Stimulated activated CD8-positive, alpha-beta memory T cell treated with anti-CD3 and anti-CD28 coated beads, Interleukin-4, amount 100 ng/mL, for 4 hours (primary cell): ENCODE measurements at regions not wholly inside any gene's neighbourhood (a gene's known extent, or its start where the extent isn't known, plus 50 kb on each side); places are given as distances from the start of the nearest gene placed in this dataset.

Experiments
- DNase-seq, 2 donors: peaks; one replicate each; pipeline ENCODE4 v3.0.0-alpha.2; 2020; ENCODE audit warnings: low read depth in 2 of 2, low spot score in 1 of 2

DNA sequence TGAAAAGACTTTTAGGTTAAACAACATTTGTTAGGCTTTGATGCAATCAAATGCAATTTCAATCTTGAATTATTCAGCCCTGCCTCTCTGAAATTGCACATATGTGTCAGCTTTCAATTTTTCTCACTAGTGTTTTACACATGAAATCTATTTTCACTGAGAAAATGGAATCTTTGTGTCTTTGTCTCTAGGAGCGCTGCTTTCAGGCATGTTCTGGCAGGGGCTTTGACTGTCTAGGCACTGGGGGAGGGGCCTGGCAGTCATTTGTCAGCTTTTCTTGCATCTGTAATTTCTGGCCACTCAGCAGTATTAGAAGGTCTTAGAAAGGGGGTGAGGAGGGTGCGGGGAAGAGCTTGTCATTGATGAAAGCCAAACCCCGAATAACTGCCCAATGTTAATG lies 264.4 kb downstream of the PTPRC start:
- DNase-seq, result no peak

DNA sequence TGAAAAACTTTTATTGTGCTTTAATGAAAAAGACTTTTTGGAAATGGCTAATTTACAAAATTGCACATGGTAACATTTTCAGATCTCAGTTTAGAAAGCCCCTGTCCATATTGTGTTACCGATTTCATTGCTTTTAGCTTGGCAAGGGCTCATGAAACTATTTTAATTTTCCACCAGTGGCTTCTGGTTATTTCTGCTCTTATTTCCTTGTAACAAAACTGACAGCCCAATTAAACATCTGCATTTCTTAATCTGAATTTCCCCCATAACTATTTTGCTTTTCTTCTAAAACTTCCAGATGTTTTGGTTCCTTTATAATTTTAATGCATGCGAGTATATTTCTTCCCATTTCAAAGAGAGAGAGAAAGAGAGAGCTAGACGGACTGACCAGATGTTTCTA lies 264.8 kb downstream of the PTPRC start:
- no peak for DNase-seq

DNA sequence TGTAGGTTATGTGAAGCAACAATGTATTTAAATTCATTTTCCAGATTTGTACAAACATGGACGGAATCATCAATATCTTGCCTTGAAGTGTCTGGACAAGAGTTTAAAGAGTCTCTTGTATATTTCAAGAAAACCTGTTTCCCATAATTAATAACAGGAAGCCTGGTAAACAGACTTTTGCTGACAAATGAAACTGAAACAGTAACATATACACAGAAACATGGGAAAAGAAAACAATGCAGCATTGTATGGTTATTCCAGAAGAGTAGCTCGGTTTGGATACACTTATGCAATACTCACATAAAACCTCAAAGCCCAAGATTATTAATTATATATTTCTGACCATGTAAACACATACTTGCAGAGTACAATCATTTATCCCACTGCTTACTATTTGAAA lies 265.5 kb downstream of the PTPRC start:
- no peak for DNase-seq

DNA sequence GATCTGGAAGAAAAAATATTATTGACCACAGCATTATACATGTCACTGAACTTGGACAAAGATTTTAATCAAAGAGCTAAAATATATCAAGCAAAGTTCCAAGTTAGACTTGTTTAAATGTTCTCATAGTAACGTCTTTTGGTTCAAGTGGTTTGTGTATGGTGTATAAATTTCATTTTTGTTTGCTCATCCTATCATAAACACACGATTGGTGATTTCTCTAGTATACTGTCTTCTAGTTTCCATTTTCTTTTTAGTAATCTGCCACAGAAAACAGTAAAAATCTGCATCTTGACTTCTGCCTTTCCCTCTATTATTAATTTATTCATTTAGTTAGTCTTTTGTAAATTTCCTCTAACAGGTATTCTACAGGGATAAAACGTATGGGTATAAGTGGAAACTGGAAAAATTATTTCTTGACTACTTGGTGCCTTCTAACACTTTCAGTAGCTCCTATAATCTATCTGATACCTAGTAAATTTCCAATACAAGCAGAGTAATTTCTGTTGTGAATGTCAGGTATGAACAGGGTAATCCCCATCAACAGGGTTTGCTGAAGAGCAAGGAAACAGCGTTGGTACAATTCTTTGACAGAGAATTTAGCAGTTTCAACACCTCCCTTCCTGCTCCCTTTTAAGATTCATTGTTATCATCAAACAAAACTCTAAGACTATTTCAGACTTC lies 268.0 kb downstream of the PTPRC start:
- DNase-seq, result no peak

DNA sequence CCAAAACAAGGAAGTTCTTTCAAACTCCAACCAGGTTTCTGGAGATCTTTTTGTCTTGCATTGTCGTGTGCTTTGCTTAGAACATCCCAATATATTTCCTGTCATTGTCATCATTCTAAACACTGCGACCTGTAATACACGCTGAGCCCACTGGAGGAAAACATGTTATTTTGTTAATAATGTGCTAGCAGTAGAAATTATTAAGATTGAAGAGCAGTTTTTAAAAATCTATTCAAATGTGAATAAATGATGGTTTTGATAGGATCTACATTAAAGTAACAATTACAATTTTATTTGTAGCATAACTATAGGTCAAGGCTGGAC lies 268.5 kb downstream of the PTPRC start:
- no peak for DNase-seq

DNA sequence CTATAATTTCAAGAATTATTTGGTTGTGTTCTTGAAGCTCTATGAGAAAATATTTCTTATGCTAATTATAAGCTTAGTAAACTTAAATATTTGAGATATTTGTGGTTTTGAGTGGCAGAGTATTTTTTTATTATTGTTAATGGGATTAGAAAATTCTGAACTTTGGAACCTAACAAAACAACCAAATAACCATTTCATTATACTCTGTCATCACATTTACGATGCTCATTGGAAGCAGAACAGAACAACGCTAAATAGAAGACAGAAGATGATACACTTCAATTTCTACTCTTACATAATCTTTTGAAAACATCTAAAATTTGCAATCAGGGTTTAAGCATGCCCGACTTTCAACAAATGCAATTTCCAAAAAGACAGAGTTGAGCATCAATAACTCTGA lies 270.2 kb downstream of the PTPRC start:
- no peak for DNase-seq

DNA sequence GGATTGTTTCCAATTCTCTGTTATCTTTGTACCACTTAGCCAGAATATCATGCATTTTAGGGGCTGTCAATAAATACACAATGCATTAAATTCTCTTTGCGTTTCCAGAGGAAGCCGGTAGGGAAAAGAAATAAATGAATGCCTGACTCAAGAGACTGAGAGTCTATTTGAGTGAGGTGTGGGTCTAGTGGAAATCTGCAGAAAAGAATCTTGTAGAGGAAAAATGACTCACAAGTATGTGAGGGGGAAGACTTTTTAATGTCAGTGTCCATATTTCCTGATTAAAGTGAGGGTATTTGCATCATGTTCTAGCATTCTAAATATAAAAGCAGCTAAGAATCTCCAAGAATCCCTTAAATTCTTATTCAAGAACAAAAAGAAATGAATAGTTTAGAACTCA lies 271.1 kb downstream of the PTPRC start:
- no peak for DNase-seq

DNA sequence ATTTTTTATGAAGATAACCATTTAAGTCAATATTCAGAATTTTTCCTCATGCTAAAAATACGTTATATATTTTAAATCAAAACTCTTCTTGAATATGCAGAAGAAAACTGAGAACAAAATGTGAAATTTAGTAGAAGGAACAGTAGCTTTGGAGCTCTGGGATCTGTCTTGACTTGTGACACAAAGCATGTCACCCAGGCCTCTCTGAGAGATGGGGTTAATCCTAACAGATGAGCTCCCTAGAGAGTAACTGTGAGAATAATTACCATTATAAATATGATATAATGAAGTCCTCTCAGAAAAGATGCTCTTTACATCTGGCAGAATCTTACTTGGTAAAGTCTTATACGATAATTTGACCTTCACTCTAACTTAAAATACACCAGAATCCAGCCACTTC lies 272.0 kb downstream of the PTPRC start:
- DNase-seq, result no peak

DNA sequence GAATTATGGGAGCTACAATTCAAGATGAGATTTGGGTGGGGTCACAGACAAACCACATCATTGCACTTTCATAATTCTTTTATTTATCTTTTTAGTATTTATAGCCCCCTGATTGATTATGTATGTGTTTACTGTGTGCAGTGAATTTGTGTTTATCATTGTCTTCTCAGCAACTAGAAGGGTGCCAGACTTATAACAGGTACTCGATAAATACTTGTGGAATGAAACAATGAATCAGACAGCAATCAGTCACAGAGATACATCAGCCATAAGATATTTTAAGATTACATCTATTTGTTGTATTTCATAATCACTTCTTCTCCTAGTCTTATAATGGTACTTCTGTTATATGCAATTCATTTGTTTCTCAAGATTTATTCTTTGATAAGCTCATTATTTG lies 273.2 kb downstream of the PTPRC start:
- no peak for DNase-seq

DNA sequence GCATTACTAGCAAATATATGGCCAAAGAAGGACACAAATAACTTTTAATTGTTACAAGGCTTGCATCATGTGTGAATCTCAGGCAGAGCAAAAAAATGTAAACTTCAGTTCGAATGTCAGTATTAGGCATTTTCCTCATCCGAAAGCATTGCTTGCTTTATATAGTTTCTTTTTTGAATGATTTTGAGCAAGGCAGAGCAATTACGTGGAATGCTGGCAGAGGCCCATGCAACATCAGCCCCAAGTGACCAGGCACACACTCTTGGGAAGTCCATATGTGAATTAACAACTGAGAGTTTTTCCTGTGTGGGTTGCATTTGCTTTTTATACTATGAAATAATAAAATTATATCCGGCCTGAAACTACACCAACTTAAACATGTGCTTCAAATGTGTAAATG lies 274.8 kb downstream of the PTPRC start:
- no peak for DNase-seq

DNA sequence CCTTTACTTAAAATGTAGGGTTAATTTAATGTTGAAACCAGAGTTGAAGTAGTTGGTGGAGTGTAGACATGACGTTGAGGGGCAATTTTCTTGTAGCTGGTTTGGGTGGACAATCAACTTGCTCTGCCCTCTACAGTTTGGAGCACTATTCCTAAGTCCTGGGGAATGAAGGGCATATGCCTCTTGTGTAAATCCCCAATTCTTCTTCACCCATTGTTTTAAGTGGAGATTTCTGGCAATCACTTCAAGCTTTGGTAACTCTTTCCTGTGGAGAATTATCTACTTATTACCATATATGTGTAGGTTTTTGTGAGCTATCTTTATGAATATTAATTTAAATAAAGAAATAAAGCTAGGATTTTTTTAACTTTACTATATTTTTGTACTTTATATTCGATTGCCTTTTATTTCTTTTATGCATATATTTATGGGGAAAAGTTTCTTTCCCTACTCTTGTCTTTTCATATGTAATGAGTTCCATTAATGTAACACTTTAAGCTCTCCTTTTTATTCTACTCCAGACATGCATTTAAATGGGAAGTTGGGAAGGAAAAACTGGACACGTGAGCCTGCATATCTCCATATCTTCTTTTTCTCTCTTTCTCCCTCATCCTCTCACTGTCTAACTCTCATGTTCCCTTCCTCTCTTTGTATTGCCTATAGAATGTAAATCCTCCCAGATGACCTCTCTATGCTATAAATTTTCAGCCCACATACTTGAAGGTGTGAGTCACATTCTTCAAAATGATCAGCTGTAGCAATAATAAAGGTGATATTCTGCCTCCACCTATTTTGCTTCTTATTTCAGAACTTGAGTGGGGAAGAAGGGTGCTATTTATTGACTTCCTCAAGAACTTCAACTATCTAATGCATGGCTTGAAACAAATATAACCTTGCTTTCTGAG lies 276.7 kb downstream of the PTPRC start:
- DNase-seq, result no peak

DNA sequence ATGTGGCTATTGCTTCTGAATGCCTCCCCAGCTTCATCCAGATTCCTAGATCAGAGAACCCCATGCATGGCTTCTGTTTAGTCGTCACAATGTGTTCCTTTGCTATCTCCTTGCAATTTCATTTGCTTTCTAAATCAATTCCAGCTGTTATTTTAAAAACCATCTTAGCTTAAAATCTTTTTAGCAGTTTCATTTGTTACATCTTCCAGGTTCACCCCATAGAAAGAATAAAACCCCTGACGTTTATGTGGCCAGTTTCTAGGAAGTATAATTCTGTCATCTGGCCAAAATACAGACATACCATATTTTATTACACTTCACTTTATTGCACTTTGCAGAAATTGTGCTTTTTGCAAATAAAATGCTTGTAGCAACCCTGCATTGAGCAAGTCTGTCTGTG lies 278.4 kb downstream of the PTPRC start:
- DNase-seq, result no peak

DNA sequence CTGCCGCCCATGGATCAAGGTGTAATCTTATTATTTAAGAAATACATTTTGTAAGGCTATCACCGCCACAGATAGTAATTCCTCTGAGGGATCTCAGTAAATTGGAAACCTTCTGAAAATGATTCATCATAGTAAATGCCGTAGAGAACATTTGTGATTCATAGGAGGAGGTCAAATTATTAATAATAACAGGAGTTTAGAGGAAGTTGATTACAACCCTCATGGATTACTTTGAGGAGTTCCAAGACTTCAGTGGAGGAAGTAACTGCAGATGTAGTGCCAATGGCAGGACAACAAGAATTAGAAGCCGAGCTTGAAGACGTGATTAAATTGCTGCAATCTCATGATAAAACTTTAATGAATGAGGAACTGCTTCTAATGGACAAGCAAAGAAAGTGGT lies 280.1 kb downstream of the PTPRC start:
- no peak for DNase-seq

DNA sequence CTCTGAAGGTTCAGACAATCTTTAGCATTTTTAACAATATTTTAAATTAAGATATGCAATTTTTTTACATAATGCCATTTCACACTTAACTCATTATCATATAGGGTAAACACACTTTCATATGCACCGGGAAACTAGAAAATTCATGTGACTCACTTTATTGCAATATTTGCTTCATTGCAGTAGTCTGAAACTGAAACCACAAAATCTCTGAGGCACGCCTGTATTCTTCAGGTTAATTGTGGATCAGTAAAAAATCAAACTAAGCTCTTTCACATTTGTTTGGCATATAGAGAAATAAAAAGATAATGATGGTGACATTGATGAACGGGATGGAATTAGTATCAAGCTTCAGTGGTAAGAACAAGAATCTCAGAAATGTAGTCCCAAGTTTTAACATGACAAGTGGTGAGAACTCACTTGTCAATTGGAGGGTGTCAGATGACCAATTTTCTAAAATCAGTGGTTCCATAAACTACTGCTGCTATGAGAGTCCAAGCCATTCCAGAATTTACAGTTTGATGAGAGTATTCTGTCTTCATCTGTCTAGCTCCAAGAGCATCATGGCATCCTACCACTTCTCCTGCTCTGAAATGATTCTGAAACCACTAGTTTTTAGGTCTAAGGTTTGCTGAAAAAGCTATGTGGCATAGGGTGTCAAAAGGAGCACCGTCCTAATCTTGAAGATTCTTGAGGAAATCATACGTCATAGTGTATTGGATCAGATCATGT lies 281.0 kb downstream of the PTPRC start:
- no peak for DNase-seq

DNA sequence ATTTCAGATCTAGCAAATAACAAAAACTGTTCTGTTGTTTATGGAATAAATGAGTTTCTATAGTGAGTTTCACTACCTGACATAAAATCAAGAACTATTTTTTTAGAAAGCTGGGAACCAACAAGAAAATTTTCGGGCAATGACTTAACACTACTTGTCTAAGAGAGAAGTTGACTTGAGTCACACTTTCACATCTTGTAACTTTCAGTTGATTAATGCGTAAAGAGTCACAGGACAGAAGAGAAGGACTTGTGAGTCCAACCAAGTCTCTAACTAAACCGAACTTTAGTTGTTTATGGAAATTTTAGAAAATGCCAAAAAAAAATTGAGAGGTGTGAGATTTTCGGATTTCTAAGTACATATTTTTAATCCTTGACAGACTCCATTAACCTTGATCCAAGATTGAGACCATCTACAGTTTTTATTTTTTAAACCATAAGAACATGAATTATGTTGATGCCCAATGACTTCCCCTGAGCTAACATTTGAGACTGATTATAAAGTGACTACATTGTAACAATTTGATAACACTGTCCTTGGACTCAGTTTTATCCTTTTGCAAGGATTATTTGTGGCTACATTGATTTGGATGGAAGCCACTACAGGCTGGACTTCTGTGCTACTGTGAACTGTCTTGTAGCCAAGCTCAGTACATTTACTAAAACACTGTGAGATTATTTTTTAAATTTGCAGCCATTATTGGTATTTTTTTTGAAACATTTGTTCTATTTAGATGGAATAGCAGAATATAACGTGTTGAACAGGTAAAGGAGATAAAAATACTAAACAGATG lies 284.0 kb downstream of the PTPRC start:
- no peak for DNase-seq

DNA sequence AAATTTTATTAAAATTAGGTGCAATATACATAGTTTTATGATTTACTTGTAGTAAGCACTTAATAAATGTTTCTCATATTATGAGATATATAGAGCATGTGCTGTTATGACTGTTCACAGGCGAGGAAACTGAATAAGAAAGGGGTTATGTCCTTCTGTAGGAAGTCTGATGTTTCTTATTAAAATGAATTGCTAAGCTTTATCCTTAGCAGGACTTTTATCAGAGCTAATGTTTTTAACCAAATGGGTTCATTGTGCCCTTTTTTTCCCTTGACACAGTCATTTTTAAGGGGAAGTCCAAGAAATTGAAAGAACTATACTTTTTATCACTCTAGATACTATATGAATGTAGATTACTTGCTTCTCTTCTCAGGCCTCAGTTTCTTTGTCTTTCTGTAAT lies 285.2 kb downstream of the PTPRC start:
- DNase-seq, result no peak

DNA sequence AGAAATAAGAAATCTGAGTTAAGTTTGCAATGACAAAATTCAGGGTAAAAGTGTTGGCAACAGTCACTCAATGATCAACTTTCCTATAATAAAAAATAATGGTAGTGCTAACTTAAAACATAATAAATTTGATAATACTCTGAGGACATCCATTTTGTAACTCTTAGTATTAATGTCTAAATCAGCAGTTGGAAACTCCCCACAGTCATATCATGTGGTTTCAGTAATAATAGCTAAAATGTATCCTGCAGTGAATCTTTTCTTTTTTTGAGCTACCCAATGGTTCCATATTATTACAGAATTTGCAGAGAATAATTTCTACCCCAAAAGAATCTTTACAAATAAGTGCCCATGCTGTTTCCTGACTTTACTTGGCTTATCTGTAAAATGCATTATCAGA lies 286.7 kb downstream of the PTPRC start:
- no peak for DNase-seq

DNA sequence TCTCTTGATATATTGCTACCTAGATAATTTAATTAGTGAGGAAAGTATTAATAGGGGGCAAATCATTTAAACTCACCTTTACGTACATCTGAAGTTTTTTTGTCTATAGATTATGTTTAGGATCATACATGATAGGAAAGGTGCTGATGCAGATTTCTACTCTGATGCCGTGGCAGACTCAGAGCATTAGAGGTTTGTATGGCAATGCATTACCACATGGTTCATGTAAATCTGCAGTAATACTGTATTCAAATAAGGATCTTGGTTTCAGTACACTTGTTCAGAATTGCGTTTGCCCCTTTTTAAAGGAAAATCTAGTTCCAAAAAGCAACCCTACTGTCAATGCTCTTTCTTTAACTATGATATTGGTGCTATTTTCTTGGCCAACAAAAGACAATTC lies 288.3 kb downstream of the PTPRC start:
- no peak for DNase-seq

DNA sequence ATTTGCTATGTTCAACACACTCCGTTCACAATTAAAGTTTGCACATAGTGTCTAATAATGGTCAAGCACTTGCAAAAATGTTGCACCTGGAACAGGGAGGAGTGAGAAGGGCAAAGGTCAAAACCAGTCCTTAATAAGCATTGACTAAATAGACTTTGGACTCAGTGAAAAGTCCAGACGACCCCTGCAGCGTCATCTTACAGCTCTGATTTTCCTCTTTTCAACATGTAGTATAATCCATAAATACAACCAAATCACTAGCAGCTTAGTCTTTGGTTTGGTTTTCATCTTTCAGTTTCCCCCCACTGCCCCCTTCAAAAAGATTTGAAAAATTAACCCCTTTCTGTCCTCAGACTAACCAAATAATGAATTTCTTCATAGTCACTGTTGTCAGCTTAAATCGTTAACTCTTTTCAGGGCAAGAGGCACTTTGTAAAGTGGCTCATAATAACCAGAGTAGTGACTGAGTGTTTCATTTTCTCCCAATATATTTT lies 290.3 kb downstream of the PTPRC start:
- no peak for DNase-seq

DNA sequence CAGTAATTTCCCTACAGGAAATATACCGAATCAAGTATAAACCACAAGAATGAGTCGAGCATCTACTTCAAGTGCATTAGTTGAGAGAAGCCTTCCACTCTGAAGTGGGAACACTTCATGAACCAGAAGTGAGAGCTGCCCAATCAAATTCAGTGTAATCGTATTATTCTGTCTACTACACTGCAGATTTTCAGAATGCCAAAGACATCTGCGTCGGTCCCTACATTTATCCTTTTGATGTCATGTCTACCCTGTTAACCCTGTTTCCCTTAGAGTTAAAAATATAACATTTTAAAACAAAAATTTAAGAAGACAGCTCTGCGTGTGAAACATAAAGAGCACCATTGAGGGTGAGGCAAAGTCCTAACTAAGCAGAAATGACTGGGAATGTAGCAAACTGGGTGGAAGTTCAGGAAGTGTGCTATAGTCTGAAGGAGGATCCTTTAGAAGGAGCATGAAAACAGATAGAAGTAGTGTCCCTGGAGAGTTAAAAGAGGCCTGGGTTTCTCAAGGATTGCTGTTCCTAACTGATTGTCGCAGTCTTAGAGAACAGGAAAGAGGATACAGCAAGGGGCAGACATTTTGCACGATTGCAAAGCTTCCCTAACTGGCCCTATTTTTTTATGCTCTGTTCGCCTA lies 291.2 kb downstream of the PTPRC start:
- no peak for DNase-seq
